Keratinocyte (primary cell): ENCODE measurements at regions not wholly inside any gene's neighbourhood (a gene's known extent, or its start where the extent isn't known, plus 50 kb on each side); places are given as distances from the start of the nearest gene placed in this dataset.

Experiments
- DNase-seq: peaks from one replicate; pipeline ENCODE4 v3.0.0-alpha.2; 2011; ENCODE audit warnings: low read depth, missing footprints, low spot score
- FAIRE-seq: peaks from 2 replicates; lab custom pipeline; 2011; peaks lifted over from hg19 to GRCh38; lab: Jason Lieb, UNC
- H2AFZ ChIP-seq: 2 replicates; pipeline ENCODE4 v1.6.0; 2012; ENCODE audit warnings: low read length, control low read depth, inconsistent platforms; ENCODE audit not compliant: control insufficient read depth
- H3K27ac ChIP-seq: 2 replicates; pipeline ENCODE4 v1.5.1; 2011; ENCODE audit warnings: low read length; ENCODE audit not compliant: control insufficient read depth, insufficient read depth
- H3K27me3 ChIP-seq: 3 replicates; pipeline ENCODE4 v1.6.0; 2011; ENCODE audit warnings: low read length; ENCODE audit not compliant: control insufficient read depth, insufficient read depth; ENCODE audit errors: extremely low read depth
- H3K36me3 ChIP-seq, 2 experiments: 2 replicates in 1 of 2; 3 replicates in 1 of 2; pipeline ENCODE4 v1.5.1; 2011; ENCODE audit warnings: low read length in 2 of 2, mild to moderate bottlenecking in 1 of 2; ENCODE audit not compliant: control insufficient read depth in 2 of 2, insufficient read depth in 2 of 2; ENCODE audit errors: extremely low read depth in 1 of 2
- H3K4me1 ChIP-seq: 3 replicates; pipeline ENCODE4 v1.5.1; 2011; ENCODE audit warnings: low read length; ENCODE audit not compliant: control insufficient read depth, insufficient read depth; ENCODE audit errors: extremely low read depth
- H3K4me2 ChIP-seq: 3 replicates; pipeline ENCODE4 v1.6.0; 2011; ENCODE audit warnings: low read depth, low read length; ENCODE audit not compliant: control insufficient read depth, insufficient read depth; ENCODE audit errors: extremely low read depth
- H3K4me3 ChIP-seq, 3 experiments: fragments of 200-600 bp in 1 of 3; sonication (generic) in 1 of 3; 2 replicates in 2 of 3; 3 replicates in 1 of 3; pipeline ENCODE4 v1.5.1; 2011 to 2016; ENCODE audit warnings: low read length in 3 of 3, mild to moderate bottlenecking in 3 of 3, control low read depth in 2 of 3, inconsistent platforms in 1 of 3, low read depth in 1 of 3, mixed read lengths in 1 of 3, mixed run types in 1 of 3, moderate library complexity in 1 of 3; ENCODE audit not compliant: control insufficient read depth in 2 of 3, insufficient read depth in 2 of 3; ENCODE audit errors: extremely low read depth in 1 of 3
- H3K79me2 ChIP-seq: 2 replicates; pipeline ENCODE4 v1.6.0; 2012; ENCODE audit warnings: low read length; ENCODE audit not compliant: control insufficient read depth, insufficient read depth
- H3K9ac ChIP-seq: 3 replicates; pipeline ENCODE4 v1.6.0; 2011; ENCODE audit warnings: low read length; ENCODE audit not compliant: control insufficient read depth, insufficient read depth; ENCODE audit errors: extremely low read depth
- H3K9me1 ChIP-seq: 3 replicates; pipeline ENCODE4 v1.6.0; 2011; ENCODE audit warnings: low read length; ENCODE audit not compliant: control insufficient read depth, insufficient read depth; ENCODE audit errors: extremely low read depth
- H3K9me3 ChIP-seq: 2 replicates; pipeline ENCODE4 v1.5.1; 2012; ENCODE audit warnings: low read depth, low read length; ENCODE audit not compliant: control insufficient read depth
- H4K20me1 ChIP-seq: 3 replicates; pipeline ENCODE4 v1.6.0; 2011; ENCODE audit warnings: low read length; ENCODE audit not compliant: control insufficient read depth, insufficient read depth; ENCODE audit errors: extremely low read depth
- CTCF ChIP-seq, 3 experiments: IDR thresholded peaks in 1 of 3; conservative IDR thresholded peaks in 1 of 3; optimal IDR thresholded peaks in 1 of 3; 2 replicates in 2 of 3; 3 replicates in 1 of 3; pipeline versions ENCODE3 to v1.5.1; 2011; ENCODE audit warnings: low read length in 3 of 3, mild to moderate bottlenecking in 3 of 3, moderate library complexity in 2 of 3, control low read depth in 1 of 3, inconsistent platforms in 1 of 3; ENCODE audit not compliant: insufficient read depth in 2 of 3; ENCODE audit errors: extremely low read depth in 1 of 3
- EZH2 ChIP-seq: IDR thresholded peaks from one replicate; pipeline ENCODE4 v1.6.1; 2012; ENCODE audit warnings: inconsistent platforms, mild to moderate bottlenecking, low read length, moderate library complexity
- dilution Hi-C: fragments of 300-500 bp; cut with MboI; formaldehyde crosslinking; loops from one replicate; pipeline ENCODE4 v1.7.0; 2020; ENCODE audit warnings: low sequenced_read_pairs; ENCODE audit not compliant: extremely low pct_ligation_motif_present

- no peaks in the 10 kb centered on the region for H3K9me3 ChIP-seq
- no peaks in the 10 kb centered on the region for H4K20me1 ChIP-seq
- no peak overlapping the region for H2AFZ ChIP-seq
- H3K9ac ChIP-seq: no peak overlapping the region
- H3K79me2 ChIP-seq: no peaks in the 10 kb centered on the region
- H3K9me1 ChIP-seq: no peaks in the 10 kb centered on the region
- dilution Hi-C loops: no loop called here
- DNase-seq (no peak), FAIRE-seq (no peak)
- no peaks in the 10 kb centered on the region for H3K36me3 ChIP-seq
- no peaks in the 10 kb centered on the region for H3K4me1 ChIP-seq
- TF ChIP-seq EZH2 (no peak), CTCF (optimal IDR thresholded peaks at IDR 0.05 in 1 of 3, IDR thresholded peaks at IDR 0.05 in 1 of 3, conservative IDR thresholded peaks at IDR 0.05 in 1 of 3; ENCODE audit: extremely low read depth in 1 of 3, insufficient read depth in 2 of 3, low read length in 3 of 3) (no peak)
- H3K4me3 ChIP-seq: no peak overlapping the region
- H3K27me3 ChIP-seq: no peaks in the 10 kb centered on the region
- no peak overlapping the region for H3K27ac ChIP-seq
- H3K4me2 ChIP-seq: no peak overlapping the region
Observed at GRCh38 chr13:73876323-73876722, 257.9 kb downstream of the KLF12 start.

GRCh38 chr13:73873940-73874830, 260.0 kb downstream of the KLF12 start:
- Histone ChIP-seq H3K79me2 (no peaks in the 10 kb centered on the region), H3K4me3 (no peak overlapping the region), H3K36me3 (no peaks in the 10 kb centered on the region), H3K9ac (no peak overlapping the region), H3K27me3 (no peaks in the 10 kb centered on the region), H2AFZ (no peak overlapping the region), H3K27ac (no peak overlapping the region), H3K4me2 (no peak overlapping the region), H3K4me1 (no peaks in the 10 kb centered on the region), H3K9me1 (no peaks in the 10 kb centered on the region), H3K9me3 (no peaks in the 10 kb centered on the region), H4K20me1 (no peaks in the 10 kb centered on the region)
- FAIRE-seq (no peak), DNase-seq (no peak)
- no peak for TF ChIP-seq EZH2
- no peak for TF ChIP-seq CTCF (optimal IDR thresholded peaks at IDR 0.05 in 1 of 3, IDR thresholded peaks at IDR 0.05 in 1 of 3, conservative IDR thresholded peaks at IDR 0.05 in 1 of 3; ENCODE audit: extremely low read depth in 1 of 3, insufficient read depth in 2 of 3, low read length in 3 of 3)
- dilution Hi-C loops: no loop called here
